ENCODE measurements at regions not wholly inside any gene's neighbourhood (a gene's known extent, or its start where the extent isn't known, plus 50 kb on each side); places are given as distances from the start of the nearest gene placed in this dataset.

GRCh38 chr4:133866328-133866699, 335.3 kb downstream of the PABPC4L start:
- no peak overlapping the region for H3K4me3 ChIP-seq (ENCODE audit: low read depth, low read length)
- peak; percentile 95 for DNase-seq (ENCODE audit: low read depth, low spot score)
- TF ChIP-seq CTCF (IDR thresholded peaks at IDR 0.05; ENCODE audit: low read depth, low read length), result no peak
- in situ Hi-C loops (cut with HindIII; ENCODE audit: low sequenced_read_pairs), result no loop called here

- peak; percentile 97 for DNase-seq (ENCODE audit: low read depth, low spot score)
- TF ChIP-seq CTCF (IDR thresholded peaks at IDR 0.05; ENCODE audit: low read depth, low read length), result no peak
- in situ Hi-C loops (cut with HindIII; ENCODE audit: low sequenced_read_pairs), result no loop called here
- no peak overlapping the region for H3K4me3 ChIP-seq (ENCODE audit: low read depth, low read length)
Observed at GRCh38 chr4:133865612-133866327, 335.8 kb downstream of the PABPC4L start.

DNA sequence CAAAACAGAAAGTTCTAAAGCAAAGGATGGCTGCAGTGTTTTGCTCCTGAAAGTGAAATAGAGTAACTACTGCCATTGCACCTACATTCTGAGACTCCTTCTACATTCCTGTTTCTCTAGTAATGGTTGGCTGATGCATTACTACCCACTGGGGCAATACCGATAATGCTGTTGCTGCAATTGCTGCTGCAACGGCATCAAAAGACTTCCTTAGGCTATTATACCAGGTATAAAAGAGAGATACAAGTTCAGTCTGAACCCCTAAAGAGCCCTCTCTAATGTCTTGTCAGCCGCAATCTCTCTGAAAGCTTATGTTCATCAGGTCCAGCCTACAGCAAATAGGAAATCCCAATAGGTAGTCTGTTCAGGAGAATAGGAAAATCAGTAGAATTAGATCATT, 338.4 kb downstream of the PABPC4L start:
- H3K4me3 ChIP-seq (ENCODE audit: low read depth, low read length), result no peak overlapping the region
- TF ChIP-seq CTCF (IDR thresholded peaks at IDR 0.05; ENCODE audit: low read depth, low read length), result no peak
- in situ Hi-C loops (cut with HindIII; ENCODE audit: low sequenced_read_pairs), result no loop called here
- no peak for DNase-seq (ENCODE audit: low read depth, low spot score)

- DNase-seq (ENCODE audit: low read depth, low spot score), result no peak
- TF ChIP-seq CTCF (IDR thresholded peaks at IDR 0.05; ENCODE audit: low read depth, low read length), result no peak
- in situ Hi-C loops (cut with HindIII; ENCODE audit: low sequenced_read_pairs), result no loop called here
- H3K4me3 ChIP-seq (ENCODE audit: low read depth, low read length), result no peak overlapping the region
Observed at GRCh38 chr4:133856731-133857355, 344.7 kb downstream of the PABPC4L start.

DNA sequence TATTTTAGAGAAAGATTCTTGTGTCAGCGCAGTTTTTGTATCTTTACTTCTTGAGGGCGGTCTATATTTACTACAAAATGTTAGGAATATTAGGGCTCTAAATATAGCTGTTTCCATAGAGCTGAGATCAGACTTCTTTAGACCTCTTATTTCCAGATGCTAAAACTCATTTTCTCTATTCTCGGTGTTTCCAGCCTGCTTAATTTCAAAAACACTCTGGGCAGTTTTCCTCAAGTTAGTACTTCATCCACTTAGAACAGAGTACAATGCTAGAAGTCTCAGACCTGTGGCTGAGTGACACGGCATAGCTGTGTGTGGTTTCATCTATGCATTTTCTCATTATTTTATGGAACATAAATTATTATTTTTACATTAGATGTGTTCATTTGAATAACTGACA, 346.6 kb downstream of the PABPC4L start:
- TF ChIP-seq CTCF (IDR thresholded peaks at IDR 0.05; ENCODE audit: low read depth, low read length), result no peak
- DNase-seq (ENCODE audit: low read depth, low spot score), result no peak
- no peak overlapping the region for H3K4me3 ChIP-seq (ENCODE audit: low read depth, low read length)
- in situ Hi-C loops (cut with HindIII; ENCODE audit: low sequenced_read_pairs), result no loop called here

DNA sequence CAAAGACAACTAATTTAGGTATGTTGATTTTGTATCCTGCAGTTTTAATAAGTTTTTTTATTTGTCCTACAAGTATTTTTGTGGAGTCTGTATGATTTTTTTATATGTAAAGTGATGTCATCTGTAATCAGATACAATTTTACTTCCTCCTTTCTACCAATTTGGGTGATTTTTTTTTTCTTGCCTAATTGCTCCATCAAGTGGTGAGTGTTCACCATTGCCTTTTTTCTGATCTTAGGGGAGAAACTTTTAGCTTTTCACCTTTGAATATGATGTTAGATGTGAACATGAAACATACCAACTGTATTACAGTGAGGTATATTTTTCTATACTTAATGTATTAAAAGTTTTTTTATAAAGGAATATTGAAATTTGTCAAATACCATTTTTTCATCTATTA, 362.3 kb downstream of the PABPC4L start:
- H3K4me3 ChIP-seq (ENCODE audit: low read depth, low read length), result no peak overlapping the region
- in situ Hi-C loops (cut with HindIII; ENCODE audit: low sequenced_read_pairs), result no loop called here
- TF ChIP-seq CTCF (IDR thresholded peaks at IDR 0.05; ENCODE audit: low read depth, low read length), result no peak
- peak; percentile 3 for DNase-seq (ENCODE audit: low read depth, low spot score)

All from astrocyte of the spinal cord (primary cell).